Ovary (tissue), 7 donors: ENCODE measurements at regions not wholly inside any gene's neighbourhood (a gene's known extent, or its start where the extent isn't known, plus 50 kb on each side); places are given as distances from the start of the nearest gene placed in this dataset.

ENCODE experiments used
- DNase-seq, 5 donors: peaks; one replicate each; pipeline ENCODE4 v3.0.0-alpha.2; 2019 to 2020
- H3K27ac ChIP-seq, 2 donors: fragments of 200-600 bp; one replicate each; pipeline versions ENCODE4 v1.5.1 to v1.8.0; 2019 to 2022
- H3K27me3 ChIP-seq: fragments of 200-600 bp; one replicate; pipeline ENCODE4 v1.8.0; 2022
- H3K36me3 ChIP-seq: fragments of 200-600 bp; sonication (generic); one replicate; pipeline ENCODE4 v1.5.1; 2019
- H3K4me1 ChIP-seq: one replicate; pipeline ENCODE4 v1.8.1; 2013; ENCODE audit warnings: mild to moderate bottlenecking, moderate library complexity; ENCODE audit not compliant: insufficient read depth
- H3K4me3 ChIP-seq: fragments of 200-600 bp; sonication (generic); one replicate; pipeline ENCODE4 v1.5.1; 2017
- H3K9me3 ChIP-seq, 2 donors: fragments of 200-600 bp in 1 of 2; sonication (generic) in 1 of 2; one replicate each; pipeline versions ENCODE4 v1.5.1 to v1.8.1; 2013 to 2019; ENCODE audit warnings: mild to moderate bottlenecking in 1 of 2, moderate library complexity in 1 of 2
- EP300 ChIP-seq: sonication (generic); formaldehyde crosslinking; IDR thresholded peaks from one replicate; pipeline ENCODE4 v1.6.1; 2017; ENCODE audit warnings: antibody characterized with exemption
- POLR2A ChIP-seq: fragments of 450-650 bp; IDR thresholded peaks from one replicate; pipeline ENCODE4 v1.6.1; 2017; ENCODE audit warnings: antibody characterized with exemption, mild to moderate bottlenecking, moderate library complexity
- WGBS, 3 donors: extraction: QIAGEN DNeasy Blood & Tissue Kit in 1 of 3; methylation state at CpG; one replicate each; pipeline versions ENCODE4 v1.1.5 to v1.1.7; 2013 to 2017; 5-methylcytosine and 5-hydroxymethylcytosine counted together
- intact Hi-C, 4 donors: fragments of 100-400 bp; cut with DNase I; formaldehyde crosslinking; loops; one replicate each; pipeline versions ENCODE4 v1.11.0 to v1.15.1; 2022 to 2023
- TF ChIP-seq, protein P1 (sequence below), 3 donors: fragments of 450-650 bp in 2 of 3; fragments of 200-600 bp in 1 of 3; IDR thresholded peaks; one replicate each; pipeline versions ENCODE4 v1.5.1 to v1.8.0; 2016 to 2022; ENCODE audit warnings: antibody characterized with exemption in 3 of 3, mild to moderate bottlenecking in 1 of 3
- donor health status: DM: no; HTN: no; CAD: no; lungs with moderate emphysema.
- donor health status: DM: no; HTN: no; CAD: no.
- donor health status: Bipolar disorder and iron deficiency.
- donor health status: DM: no; HTN: no; CAD: no.
- donor health status: DM: yes; HTN: yes; CAD: no.

DNA sequence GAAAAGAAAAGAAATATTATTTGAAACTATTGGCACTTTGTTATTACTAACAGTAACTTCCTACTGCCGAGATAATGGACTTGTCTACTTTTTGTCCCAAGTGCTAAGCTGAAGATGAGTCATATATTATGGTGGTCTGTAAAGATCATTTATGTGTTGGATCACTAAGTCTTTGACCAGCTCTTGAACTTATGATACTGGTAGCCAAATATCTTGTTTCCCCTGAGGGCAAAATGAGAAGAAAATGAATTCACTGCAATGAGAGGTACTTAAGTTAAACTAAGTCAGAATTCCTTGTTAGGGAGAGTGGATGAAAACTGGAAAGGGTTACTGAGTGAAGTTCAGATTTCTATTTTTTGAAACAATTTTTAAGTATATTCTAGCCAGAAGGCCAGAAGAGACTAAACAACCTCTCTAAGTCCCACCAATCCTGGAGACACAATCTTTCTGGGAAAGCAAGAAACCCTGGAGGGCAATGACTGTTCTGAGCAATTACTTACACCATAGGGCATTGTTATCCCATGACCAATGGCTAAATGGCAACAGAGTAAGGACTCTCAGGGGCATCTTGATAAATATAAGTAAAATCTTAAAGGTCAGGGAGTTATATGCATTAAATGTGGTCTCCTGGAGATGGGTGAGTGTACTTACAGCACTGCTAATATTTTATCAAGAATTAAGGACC lies 287.7 kb downstream of the STIM2 start:
- intact Hi-C loops: no loop called here
- H3K27me3 ChIP-seq: no peaks in the 10 kb centered on the region
- no peaks in the 10 kb centered on the region for H3K4me1 ChIP-seq
- no peaks in the 10 kb centered on the region for H3K36me3 ChIP-seq
- WGBS, 3 donors: 80 to 84% (median 83%) methylated on average over 1 of the region's 1 CpG
- no peaks in the 10 kb centered on the region for H3K9me3 ChIP-seq
- DNase-seq: no peak
- no peak overlapping the region for H3K27ac ChIP-seq
- H3K4me3 ChIP-seq: no peak overlapping the region
- TF ChIP-seq POLR2A: no peak
- TF ChIP-seq, protein P1, sequence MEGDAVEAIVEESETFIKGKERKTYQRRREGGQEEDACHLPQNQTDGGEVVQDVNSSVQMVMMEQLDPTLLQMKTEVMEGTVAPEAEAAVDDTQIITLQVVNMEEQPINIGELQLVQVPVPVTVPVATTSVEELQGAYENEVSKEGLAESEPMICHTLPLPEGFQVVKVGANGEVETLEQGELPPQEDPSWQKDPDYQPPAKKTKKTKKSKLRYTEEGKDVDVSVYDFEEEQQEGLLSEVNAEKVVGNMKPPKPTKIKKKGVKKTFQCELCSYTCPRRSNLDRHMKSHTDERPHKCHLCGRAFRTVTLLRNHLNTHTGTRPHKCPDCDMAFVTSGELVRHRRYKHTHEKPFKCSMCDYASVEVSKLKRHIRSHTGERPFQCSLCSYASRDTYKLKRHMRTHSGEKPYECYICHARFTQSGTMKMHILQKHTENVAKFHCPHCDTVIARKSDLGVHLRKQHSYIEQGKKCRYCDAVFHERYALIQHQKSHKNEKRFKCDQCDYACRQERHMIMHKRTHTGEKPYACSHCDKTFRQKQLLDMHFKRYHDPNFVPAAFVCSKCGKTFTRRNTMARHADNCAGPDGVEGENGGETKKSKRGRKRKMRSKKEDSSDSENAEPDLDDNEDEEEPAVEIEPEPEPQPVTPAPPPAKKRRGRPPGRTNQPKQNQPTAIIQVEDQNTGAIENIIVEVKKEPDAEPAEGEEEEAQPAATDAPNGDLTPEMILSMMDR (IDR thresholded peaks at IDR 0.05): no peak
- no peak for TF ChIP-seq EP300

DNA sequence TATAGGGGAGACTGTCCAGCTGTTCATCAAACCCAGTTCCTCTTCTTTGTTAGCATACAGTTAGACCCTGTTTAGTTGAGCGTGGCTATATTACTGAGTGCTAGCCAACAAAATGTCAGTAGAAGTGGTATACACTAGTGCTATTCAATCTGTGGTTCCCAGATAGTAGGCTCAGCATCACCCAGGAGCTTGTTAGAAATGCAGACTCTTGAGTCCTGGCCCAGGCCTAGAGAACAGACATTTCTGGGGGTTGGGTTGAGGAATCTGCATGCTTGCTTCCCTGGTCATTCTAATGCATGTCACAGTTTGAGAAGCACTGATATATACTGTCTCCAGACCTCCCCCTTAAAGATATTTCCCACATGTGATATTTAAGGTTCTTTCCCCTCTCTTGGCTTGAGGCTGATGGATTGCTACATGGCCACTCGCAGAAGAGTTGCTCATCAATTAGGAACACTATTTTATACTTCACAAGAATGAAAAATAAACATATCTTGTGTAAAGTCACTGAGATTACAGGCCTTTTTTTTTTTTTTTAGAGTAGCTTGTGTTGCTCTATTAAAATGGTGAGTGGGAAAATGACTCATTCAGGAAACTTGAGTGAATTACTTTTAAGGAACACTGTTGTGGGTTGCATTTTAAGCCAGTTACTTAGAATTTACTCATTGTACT lies 289.0 kb downstream of the STIM2 start:
- no peaks in the 10 kb centered on the region for H3K9me3 ChIP-seq
- no peak for DNase-seq
- no peaks in the 10 kb centered on the region for H3K36me3 ChIP-seq
- H3K4me3 ChIP-seq: no peak overlapping the region
- TF ChIP-seq POLR2A (no peak), EP300 (no peak)
- TF ChIP-seq, protein P1 (IDR thresholded peaks at IDR 0.05): no peak
- no peaks in the 10 kb centered on the region for H3K4me1 ChIP-seq
- no peak overlapping the region for H3K27ac ChIP-seq
- no peaks in the 10 kb centered on the region for H3K27me3 ChIP-seq
- intact Hi-C loops: no loop called here
- 70 to 80% (median 80%) methylated on average over 2 of the region's 2 CpGs for WGBS, 3 donors

DNA sequence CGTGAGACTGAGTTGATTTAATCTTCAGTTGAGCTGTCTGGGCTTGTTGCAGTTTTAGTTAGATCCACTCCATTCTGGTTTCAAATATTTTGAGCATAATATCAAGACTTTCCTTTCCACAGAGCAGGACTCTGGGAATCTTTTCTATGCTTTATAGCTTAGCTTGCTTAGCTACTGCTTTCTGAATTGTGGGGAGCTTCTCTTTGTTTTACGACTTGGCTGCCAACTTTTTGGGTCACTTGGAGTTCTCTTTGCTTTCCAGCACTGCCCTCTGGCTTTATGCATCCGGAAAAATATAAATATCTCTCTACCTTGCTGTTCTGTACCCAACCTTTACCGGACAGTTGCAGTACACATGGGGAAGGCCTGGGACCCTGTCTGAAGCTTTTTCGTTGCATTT lies 292.1 kb downstream of the STIM2 start:
- 83 to 88% (median 85%) methylated on average over 5 of the region's 5 CpGs for WGBS, 3 donors
- TF ChIP-seq EP300 (no peak), POLR2A (no peak)
- TF ChIP-seq, protein P1 (IDR thresholded peaks at IDR 0.05): no peak
- Histone ChIP-seq H3K36me3 (no peaks in the 10 kb centered on the region), H3K27me3 (no peaks in the 10 kb centered on the region), H3K4me3 (no peak overlapping the region), H3K27ac (no peak overlapping the region), H3K9me3 (no peaks in the 10 kb centered on the region), H3K4me1 (no peaks in the 10 kb centered on the region)
- no peak for DNase-seq
- intact Hi-C loops: no loop called here

DNA sequence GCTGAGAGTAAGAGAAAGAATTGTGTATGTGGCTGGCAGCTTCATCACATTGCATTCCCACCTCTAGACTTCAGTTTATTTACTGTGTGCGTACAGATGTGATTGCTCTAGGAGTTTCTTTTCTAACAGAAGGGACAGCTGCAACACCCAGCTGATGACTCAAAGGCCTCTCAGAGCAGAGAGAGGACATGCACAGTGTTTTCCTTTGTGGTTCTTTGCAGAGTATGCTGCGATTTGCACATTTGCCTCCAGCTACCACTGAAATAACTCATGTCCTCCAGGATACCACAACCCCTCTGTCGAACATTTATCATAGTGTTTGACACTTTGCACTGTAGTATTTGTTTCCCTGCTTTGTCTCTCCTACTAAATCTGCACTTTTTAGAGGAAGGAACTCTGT lies 294.1 kb downstream of the STIM2 start:
- TF ChIP-seq, protein P1 (IDR thresholded peaks at IDR 0.05): no peak
- TF ChIP-seq EP300: no peak
- TF ChIP-seq POLR2A: no peak
- intact Hi-C loops: no loop called here
- H3K27me3 ChIP-seq: no peaks in the 10 kb centered on the region
- H3K4me3 ChIP-seq: no peak overlapping the region
- no peaks in the 10 kb centered on the region for H3K4me1 ChIP-seq
- H3K9me3 ChIP-seq: no peaks in the 10 kb centered on the region
- no peak for DNase-seq
- WGBS, 3 donors: 13 to 24% (median 14%) methylated on average over 3 of the region's 3 CpGs
- no peak overlapping the region for H3K27ac ChIP-seq
- H3K36me3 ChIP-seq: no peaks in the 10 kb centered on the region
